ENCODE measurements at regions not wholly inside any gene's neighbourhood (a gene's known extent, or its start where the extent isn't known, plus 50 kb on each side); places are given as distances from the start of the nearest gene placed in this dataset.

DNA sequence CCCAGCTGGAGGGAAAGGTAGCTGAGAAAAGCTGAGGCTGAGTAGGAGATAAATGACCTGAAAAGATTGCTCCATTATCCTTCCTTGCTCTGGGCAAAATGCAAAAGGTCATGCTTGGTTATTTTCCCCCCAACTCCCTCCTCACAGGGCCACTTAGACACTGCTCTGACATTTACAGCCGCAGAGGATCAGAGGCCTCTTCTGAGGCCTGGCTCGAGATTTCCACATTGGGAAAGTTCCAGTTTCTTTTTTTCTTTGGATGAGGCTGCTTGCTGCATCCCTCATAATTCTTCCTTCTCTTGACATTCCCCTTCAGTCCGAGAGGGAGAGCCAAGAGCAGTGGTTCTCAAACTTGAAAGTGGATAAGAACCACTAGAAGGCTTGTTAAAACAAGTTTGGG, 60.1 kb upstream of the HSPA9 start:
- TF ChIP-seq POLR2A (IDR thresholded peaks at IDR 0.05; ENCODE audit: low read depth, low read length) = no peak
- TF ChIP-seq, protein P1, sequence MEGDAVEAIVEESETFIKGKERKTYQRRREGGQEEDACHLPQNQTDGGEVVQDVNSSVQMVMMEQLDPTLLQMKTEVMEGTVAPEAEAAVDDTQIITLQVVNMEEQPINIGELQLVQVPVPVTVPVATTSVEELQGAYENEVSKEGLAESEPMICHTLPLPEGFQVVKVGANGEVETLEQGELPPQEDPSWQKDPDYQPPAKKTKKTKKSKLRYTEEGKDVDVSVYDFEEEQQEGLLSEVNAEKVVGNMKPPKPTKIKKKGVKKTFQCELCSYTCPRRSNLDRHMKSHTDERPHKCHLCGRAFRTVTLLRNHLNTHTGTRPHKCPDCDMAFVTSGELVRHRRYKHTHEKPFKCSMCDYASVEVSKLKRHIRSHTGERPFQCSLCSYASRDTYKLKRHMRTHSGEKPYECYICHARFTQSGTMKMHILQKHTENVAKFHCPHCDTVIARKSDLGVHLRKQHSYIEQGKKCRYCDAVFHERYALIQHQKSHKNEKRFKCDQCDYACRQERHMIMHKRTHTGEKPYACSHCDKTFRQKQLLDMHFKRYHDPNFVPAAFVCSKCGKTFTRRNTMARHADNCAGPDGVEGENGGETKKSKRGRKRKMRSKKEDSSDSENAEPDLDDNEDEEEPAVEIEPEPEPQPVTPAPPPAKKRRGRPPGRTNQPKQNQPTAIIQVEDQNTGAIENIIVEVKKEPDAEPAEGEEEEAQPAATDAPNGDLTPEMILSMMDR (IDR thresholded peaks at IDR 0.05 in 2 of 3, conservative IDR thresholded peaks at IDR 0.05 in 1 of 3; ENCODE audit: control insufficient read depth in 2 of 3, extremely low read depth in 1 of 3, insufficient read depth in 1 of 3, low read depth in 3 of 3, low read length in 3 of 3) = no peak
- TF ChIP-seq SMAD1 (IDR thresholded peaks at IDR 0.05; ENCODE audit: low read depth, partially characterized antibody) = no peak
- no peak for TF ChIP-seq ESRRA (IDR thresholded peaks at IDR 0.05; ENCODE audit: low read length)
- TF ChIP-seq RFX5 (IDR thresholded peaks at IDR 0.05; ENCODE audit: low read depth, low read length) = no peak
- no peak for TF ChIP-seq NBN (IDR thresholded peaks at IDR 0.05)

Measured in GM12878 (cell line).